GM19372 (cell line): ENCODE measurements at regions not wholly inside any gene's neighbourhood (a gene's known extent, or its start where the extent isn't known, plus 50 kb on each side); places are given as distances from the start of the nearest gene placed in this dataset.
"Not testable (repeated sequence)": the region's sequence is repeated elsewhere in the genome, so short reads cannot be mapped to it uniquely, and the experiment has no call there.

ENCODE experiments used
- ATAC-seq: cut with Tn5 transposase; IDR thresholded peaks from one replicate; pipeline ENCODE4 v1.9.1; 2021; ENCODE audit warnings: mild to moderate bottlenecking, low read depth, moderate library complexity; ENCODE audit not compliant: unreplicated experiment

- no peak for ATAC-seq
These were observed 281.6 kb downstream of the HGF start for GRCh38 chr7:81488210-81488609.

- no peak for ATAC-seq
These were observed 282.3 kb downstream of the HGF start for GRCh38 chr7:81487516-81487915.

- ATAC-seq, result no peak
These were observed 285.6 kb downstream of the HGF start for GRCh38 chr7:81484261-81484660.

GRCh38 chr7:81482600-81483186, 287.2 kb downstream of the HGF start:
- ATAC-seq, result peak; percentile 76

- ATAC-seq, result no peak
These were observed 291.2 kb downstream of the HGF start for GRCh38 chr7:81478664-81479063.

GRCh38 chr7:81478201-81478600, 291.6 kb downstream of the HGF start:
- ATAC-seq, result not testable (repeated sequence)

- no peak for ATAC-seq
These were observed 296.6 kb downstream of the HGF start for GRCh38 chr7:81473236-81473635.

- no peak for ATAC-seq
These were observed 299.0 kb downstream of the HGF start for GRCh38 chr7:81470724-81471379.

- no peak for ATAC-seq
These were observed 299.8 kb downstream of the HGF start for GRCh38 chr7:81469869-81470723.

GRCh38 chr7:81469153-81469868, 300.5 kb downstream of the HGF start:
- no peak for ATAC-seq

- no peak for ATAC-seq
These were observed 301.3 kb downstream of the HGF start for GRCh38 chr7:81468526-81468925.

- ATAC-seq, result no peak
These were observed 301.9 kb downstream of the HGF start for GRCh38 chr7:81467964-81468363.

GRCh38 chr7:81462672-81463071, 307.2 kb downstream of the HGF start:
- no peak for ATAC-seq

- ATAC-seq, result no peak
These were observed 309.4 kb downstream of the HGF start for GRCh38 chr7:81460250-81461045.

GRCh38 chr7:81459485-81459884, 310.4 kb downstream of the HGF start:
- ATAC-seq, result no peak

- no peak for ATAC-seq
These were observed 311.9 kb downstream of the HGF start for GRCh38 chr7:81457852-81458522.

- ATAC-seq, result not testable (repeated sequence)
These were observed 316.1 kb downstream of the HGF start for GRCh38 chr7:81453770-81454169.

GRCh38 chr7:81449105-81449504, 320.7 kb downstream of the HGF start:
- ATAC-seq, result no peak

GRCh38 chr7:81447351-81447952, 322.4 kb downstream of the HGF start:
- ATAC-seq, result no peak
